CD14-positive monocyte (primary cell): ENCODE measurements at regions not wholly inside any gene's neighbourhood (a gene's known extent, or its start where the extent isn't known, plus 50 kb on each side); places are given as distances from the start of the nearest gene placed in this dataset.

Experiments
- DNase-seq, 3 donors: peaks; one replicate each; pipeline ENCODE4 v3.0.0-alpha.2; 2011 to 2022
- H2AFZ ChIP-seq: 2 replicates; pipeline ENCODE4 v1.6.0; 2012; ENCODE audit warnings: mild to moderate bottlenecking, low read depth, low read length, inconsistent platforms; ENCODE audit not compliant: insufficient read depth, poor library complexity, severe bottlenecking
- H3K27ac ChIP-seq, 2 donors: 1 replicate in 1 of 2; 2 replicates in 1 of 2; pipeline ENCODE4 v1.5.1; 2012 to 2013; ENCODE audit warnings: low read length in 2 of 2, control low read depth in 1 of 2, inconsistent platforms in 1 of 2, low read depth in 1 of 2, mild to moderate bottlenecking in 1 of 2
- H3K27me3 ChIP-seq, 2 donors: one replicate each; pipeline versions ENCODE4 v1.6.0 to v1.6.1; 2011 to 2013; ENCODE audit warnings: low read length in 2 of 2; ENCODE audit not compliant: control insufficient read depth in 2 of 2, insufficient read depth in 2 of 2
- H3K36me3 ChIP-seq, 2 donors: replicated peaks in 1 of 2; 1 replicate in 1 of 2; 2 replicates in 1 of 2; pipeline versions ENCODE4 v1.5.1 to v1.6.1; 2012 to 2013; ENCODE audit warnings: low read length in 2 of 2, control low read depth in 1 of 2, inconsistent platforms in 1 of 2, mild to moderate bottlenecking in 1 of 2; ENCODE audit not compliant: insufficient read depth in 2 of 2, control insufficient read depth in 1 of 2
- H3K4me1 ChIP-seq, 2 donors: 1 replicate in 1 of 2; 2 replicates in 1 of 2; pipeline versions ENCODE4 v1.5.1 to v1.6.1; 2012 to 2013; ENCODE audit warnings: low read length in 2 of 2, control low read depth in 1 of 2, inconsistent platforms in 1 of 2, mild to moderate bottlenecking in 1 of 2, moderate library complexity in 1 of 2; ENCODE audit not compliant: insufficient read depth in 2 of 2, control insufficient read depth in 1 of 2
- H3K4me2 ChIP-seq: replicated peaks from 2 replicates; pipeline ENCODE3; 2012; ENCODE audit warnings: low read length, moderate library complexity, mild to moderate bottlenecking; ENCODE audit not compliant: poor library complexity, severe bottlenecking; ENCODE audit errors: extremely low read depth
- H3K4me3 ChIP-seq, 3 experiments: fragments of 200-600 bp in 1 of 3; sonication (generic) in 1 of 3; replicated peaks in 1 of 3; 1 replicate in 2 of 3; 2 replicates in 1 of 3; pipeline ENCODE4 v1.5.1; 2011 to 2013; ENCODE audit warnings: low read length in 3 of 3, mild to moderate bottlenecking in 3 of 3, control low read depth in 2 of 3, low read depth in 2 of 3, inconsistent platforms in 1 of 3, moderate library complexity in 1 of 3
- H3K79me2 ChIP-seq: 2 replicates; pipeline ENCODE4 v1.6.0; 2012; ENCODE audit warnings: mild to moderate bottlenecking, control low read depth, inconsistent platforms, low read length, moderate library complexity; ENCODE audit not compliant: insufficient read depth
- H3K9ac ChIP-seq: 2 replicates; pipeline ENCODE4 v1.6.0; 2017; ENCODE audit warnings: low read length, mild to moderate bottlenecking; ENCODE audit not compliant: insufficient read depth, poor library complexity, severe bottlenecking
- H3K9me3 ChIP-seq, 2 donors: replicated peaks in 1 of 2; 1 replicate in 1 of 2; 2 replicates in 1 of 2; pipeline versions ENCODE4 v1.5.1 to v1.6.1; 2012 to 2013; ENCODE audit warnings: low read length in 2 of 2, control low read depth in 1 of 2; ENCODE audit not compliant: control insufficient read depth in 1 of 2, insufficient read depth in 1 of 2
- H4K20me1 ChIP-seq: 2 replicates; pipeline ENCODE4 v1.6.0; 2012; ENCODE audit warnings: mild to moderate bottlenecking, low read length, control low read depth, moderate library complexity; ENCODE audit not compliant: insufficient read depth
- H3K27ac Mint-ChIP-seq, 7 donors: one replicate each; pipeline ENCODE4 v1.8.0; 2020; ENCODE audit warnings: mild to moderate bottlenecking in 7 of 7, mixed read lengths in 7 of 7, moderate library complexity in 6 of 7, inconsistent platforms in 2 of 7
- H3K27me3 Mint-ChIP-seq, 3 donors: one replicate each; pipeline ENCODE4 v1.8.0; 2021 to 2022; ENCODE audit warnings: low read depth in 3 of 3, mild to moderate bottlenecking in 3 of 3, mixed read lengths in 3 of 3, moderate library complexity in 3 of 3, inconsistent platforms in 1 of 3
- H3K36me3 Mint-ChIP-seq, 2 donors: one replicate each; pipeline ENCODE4 v1.8.0; 2020; ENCODE audit warnings: mixed read lengths in 2 of 2, inconsistent platforms in 1 of 2, mild to moderate bottlenecking in 1 of 2
- H3K4me1 Mint-ChIP-seq: one replicate; pipeline ENCODE4 v1.8.0; 2020; ENCODE audit warnings: mild to moderate bottlenecking, mixed read lengths
- H3K4me3 Mint-ChIP-seq, 2 donors: one replicate each; pipeline ENCODE4 v1.8.0; 2020; ENCODE audit warnings: mild to moderate bottlenecking in 2 of 2, mixed read lengths in 2 of 2, moderate library complexity in 1 of 2
- H3K9me3 Mint-ChIP-seq, 7 donors: one replicate each; pipeline ENCODE4 v1.8.0; 2020 to 2022; ENCODE audit warnings: mixed read lengths in 7 of 7, mild to moderate bottlenecking in 6 of 7, moderate library complexity in 6 of 7, inconsistent platforms in 2 of 7
- WGBS: methylation state at CpG from one replicate; pipeline ENCODE4 v1.1.5; 2013; ENCODE audit warnings: missing lambda C conversion rate; ENCODE audit not compliant: insufficient coverage; 5-methylcytosine and 5-hydroxymethylcytosine counted together
- intact Hi-C, 2 donors: fragments of 100-400 bp; cut with micrococcal nuclease; formaldehyde crosslinking; loops; one replicate each; pipeline versions ENCODE4 v1.15.0 to v1.15.1; 2023
- TF ChIP-seq, protein P1 (sequence below): fragments of 200-600 bp; IDR thresholded peaks from one replicate; pipeline ENCODE4 v1.8.0; 2022; ENCODE audit warnings: antibody characterized with exemption, mild to moderate bottlenecking

DNA sequence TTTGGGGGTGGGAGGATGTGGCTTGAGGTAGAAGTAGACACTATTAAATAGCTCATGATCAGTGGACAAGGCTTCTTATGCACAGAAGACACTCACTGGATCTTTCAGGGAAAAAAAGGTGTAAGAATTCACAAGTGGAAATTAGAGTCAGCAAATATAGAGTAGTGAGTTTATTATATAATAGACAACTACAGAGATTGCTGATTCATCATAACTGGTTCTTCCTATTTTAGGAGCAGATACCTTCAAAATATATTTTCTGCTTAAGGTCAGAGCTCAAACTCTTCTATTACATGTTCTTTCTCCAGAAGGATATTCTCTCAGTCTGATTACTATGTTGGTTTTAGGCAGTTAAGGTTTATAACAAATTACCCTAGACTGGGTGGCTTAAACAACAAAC is 646.9 kb upstream of the CDH7 start:
- H3K9me3 Mint-ChIP-seq = peaks cover 0 to 7% (median 2%) of the 10 kb centered on the region in 7 donors

DNA sequence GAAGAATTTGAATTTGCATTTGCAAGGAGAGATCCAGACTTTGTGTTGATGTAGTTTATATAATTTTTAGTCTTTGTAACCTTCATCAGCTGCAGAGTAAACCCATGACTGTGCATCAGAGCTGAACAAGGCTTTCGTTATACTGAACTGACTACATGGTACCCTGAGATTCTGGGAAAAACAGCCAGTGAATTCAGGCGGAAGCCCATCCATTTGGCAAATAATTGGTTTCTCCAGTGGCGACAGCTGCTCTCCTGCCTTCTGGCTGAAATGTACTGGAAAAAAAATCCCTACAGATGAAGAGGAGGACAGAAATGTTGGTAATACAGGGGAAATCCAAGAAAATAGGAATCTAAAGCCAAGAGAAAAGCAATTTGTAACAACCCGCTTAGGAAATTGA is 657.5 kb upstream of the CDH7 start:
- H3K9me3 Mint-ChIP-seq = no peaks in the 10 kb centered on the region
- no peak overlapping the region for H3K9ac ChIP-seq
- DNase-seq = no peak
- H3K4me3 ChIP-seq = no peak overlapping the region
- H3K27me3 Mint-ChIP-seq = no peaks in the 10 kb centered on the region
- no peaks in the 10 kb centered on the region for H3K27me3 ChIP-seq
- intact Hi-C loops = no loop called here
- H3K4me2 ChIP-seq = no peak overlapping the region
- no peaks in the 10 kb centered on the region for H3K79me2 ChIP-seq
- 88% methylated on average over 2 of the region's 4 CpGs for WGBS
- H3K36me3 ChIP-seq = no peaks in the 10 kb centered on the region
- TF ChIP-seq, protein P1, sequence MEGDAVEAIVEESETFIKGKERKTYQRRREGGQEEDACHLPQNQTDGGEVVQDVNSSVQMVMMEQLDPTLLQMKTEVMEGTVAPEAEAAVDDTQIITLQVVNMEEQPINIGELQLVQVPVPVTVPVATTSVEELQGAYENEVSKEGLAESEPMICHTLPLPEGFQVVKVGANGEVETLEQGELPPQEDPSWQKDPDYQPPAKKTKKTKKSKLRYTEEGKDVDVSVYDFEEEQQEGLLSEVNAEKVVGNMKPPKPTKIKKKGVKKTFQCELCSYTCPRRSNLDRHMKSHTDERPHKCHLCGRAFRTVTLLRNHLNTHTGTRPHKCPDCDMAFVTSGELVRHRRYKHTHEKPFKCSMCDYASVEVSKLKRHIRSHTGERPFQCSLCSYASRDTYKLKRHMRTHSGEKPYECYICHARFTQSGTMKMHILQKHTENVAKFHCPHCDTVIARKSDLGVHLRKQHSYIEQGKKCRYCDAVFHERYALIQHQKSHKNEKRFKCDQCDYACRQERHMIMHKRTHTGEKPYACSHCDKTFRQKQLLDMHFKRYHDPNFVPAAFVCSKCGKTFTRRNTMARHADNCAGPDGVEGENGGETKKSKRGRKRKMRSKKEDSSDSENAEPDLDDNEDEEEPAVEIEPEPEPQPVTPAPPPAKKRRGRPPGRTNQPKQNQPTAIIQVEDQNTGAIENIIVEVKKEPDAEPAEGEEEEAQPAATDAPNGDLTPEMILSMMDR = no peak
- H3K27ac Mint-ChIP-seq = no peak overlapping the region
- H3K4me1 Mint-ChIP-seq = no peaks in the 10 kb centered on the region
- no peak overlapping the region for H2AFZ ChIP-seq
- H3K9me3 ChIP-seq = no peaks in the 10 kb centered on the region
- no peak overlapping the region for H3K27ac ChIP-seq
- no peaks in the 10 kb centered on the region for H4K20me1 ChIP-seq
- no peaks in the 10 kb centered on the region for H3K36me3 Mint-ChIP-seq
- H3K4me3 Mint-ChIP-seq = no peak overlapping the region
- no peaks in the 10 kb centered on the region for H3K4me1 ChIP-seq

More for the DNA sequence above, 646.9 kb upstream of the CDH7 start:
- Mint-ChIP-seq H3K4me1 (no peaks in the 10 kb centered on the region), H3K4me3 (no peak overlapping the region), H3K27ac (no peak overlapping the region), H3K27me3 (no peaks in the 10 kb centered on the region), H3K36me3 (no peaks in the 10 kb centered on the region)
- Histone ChIP-seq H3K4me1 (no peaks in the 10 kb centered on the region), H3K36me3 (no peaks in the 10 kb centered on the region), H3K4me3 (no peak overlapping the region), H3K4me2 (no peak overlapping the region), H3K79me2 (no peaks in the 10 kb centered on the region), H3K9ac (no peak overlapping the region), H3K27ac (no peak overlapping the region), H4K20me1 (no peaks in the 10 kb centered on the region), H3K9me3 (no peaks in the 10 kb centered on the region), H2AFZ (no peak overlapping the region), H3K27me3 (no peaks in the 10 kb centered on the region)
- TF ChIP-seq, protein P1 = no peak
- intact Hi-C loops = no loop called here
- DNase-seq = no peak
